ENCODE measurements at regions not wholly inside any gene's neighbourhood (a gene's known extent, or its start where the extent isn't known, plus 50 kb on each side); places are given as distances from the start of the nearest gene placed in this dataset.

DNA sequence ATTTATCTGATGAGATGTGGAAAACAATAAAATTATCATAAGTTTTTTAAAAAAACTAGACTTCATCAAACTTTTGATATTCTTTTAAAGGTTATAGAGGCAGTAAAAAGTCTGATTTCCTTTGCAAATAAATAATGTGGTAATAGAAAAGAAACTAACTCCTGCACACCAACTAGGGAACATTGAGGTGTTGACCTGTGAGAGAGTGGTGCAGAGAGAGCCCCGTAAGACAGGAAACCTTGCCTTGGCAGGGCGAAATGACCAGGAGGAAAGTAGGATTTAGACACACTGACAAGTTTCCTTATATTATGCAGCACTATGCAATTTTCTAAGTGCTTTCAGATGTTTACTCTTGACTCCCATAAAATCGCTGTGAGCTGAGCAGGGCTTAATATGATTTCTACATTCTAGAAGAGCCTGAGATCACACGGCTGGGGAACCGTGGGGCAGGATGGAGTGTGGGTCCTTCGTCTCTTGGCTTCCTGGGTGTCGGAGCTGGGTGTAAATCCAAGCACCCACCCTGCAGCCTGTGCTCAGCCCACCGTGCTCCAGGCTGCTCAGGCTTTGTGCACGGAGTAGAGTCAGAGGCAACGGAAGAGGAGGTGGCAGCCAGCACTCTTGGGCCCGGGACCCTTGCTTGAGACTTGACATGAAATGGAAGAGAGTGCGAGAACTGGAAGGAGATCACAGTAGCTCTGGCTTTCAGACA, 61.3 kb upstream of the FOXQ1 start:
- Histone ChIP-seq H3K4me1 (ENCODE audit: control extremely low read depth in 1 of 4, control insufficient read depth in 4 of 4, insufficient read depth in 4 of 4, low read length in 3 of 4) (no peaks in the 10 kb centered on the region), H3K36me3 (ENCODE audit: control insufficient read depth in 4 of 4, insufficient read depth in 4 of 4, low read length in 3 of 4) (no peaks in the 10 kb centered on the region), H3K27ac (ENCODE audit: insufficient read depth in 1 of 2, low read depth in 1 of 2, low read length in 2 of 2, poor library complexity in 1 of 2, severe bottlenecking in 2 of 2) (no peak overlapping the region), H3K9me3 (ENCODE audit: control extremely low read depth in 1 of 5, control insufficient read depth in 4 of 5, insufficient read depth in 2 of 5, low read depth in 1 of 5, low read length in 4 of 5) (peaks cover 0 to 2% (median 0%) of the 10 kb centered on the region in 5 experiments), H3K27me3 (replicated peaks in 2 of 5; ENCODE audit: control insufficient read depth in 4 of 5, insufficient read depth in 5 of 5, low read length in 4 of 5) (peaks cover 0 to 12% (median 2%) of the 10 kb centered on the region in 5 experiments), H3K4me3 (ENCODE audit: control insufficient read depth in 1 of 7, extremely low read depth in 1 of 7, insufficient read depth in 4 of 7, low read depth in 2 of 7, low read length in 6 of 7) (no peak overlapping the region)
- DNase-seq, result no peak
- WGBS (ENCODE audit: insufficient coverage), result 92% methylated on average over 11 of the region's 12 CpGs
- POLR2A ChIA-PET, result no interaction called here
- CTCF ChIA-PET, result interaction anchor here (0.6 kb wide), 1 partner anchor 10 kb away, joined by 3 read pairs; no protein-coding TSS in a partner anchor

GRCh38 chr6:1247894-1248293, 64.0 kb upstream of the FOXQ1 start:
- DNase-seq, result no peak
- ChIA-PET POLR2A (no interaction called here), CTCF (no interaction called here)
- Histone ChIP-seq H3K4me3 (ENCODE audit: control insufficient read depth in 1 of 7, extremely low read depth in 1 of 7, insufficient read depth in 4 of 7, low read depth in 2 of 7, low read length in 6 of 7) (no peak overlapping the region), H3K9me3 (ENCODE audit: control extremely low read depth in 1 of 5, control insufficient read depth in 4 of 5, insufficient read depth in 2 of 5, low read depth in 1 of 5, low read length in 4 of 5) (peaks cover 0 to 2% (median 0%) of the 10 kb centered on the region in 5 experiments), H3K27me3 (replicated peaks in 2 of 5; ENCODE audit: control insufficient read depth in 4 of 5, insufficient read depth in 5 of 5, low read length in 4 of 5) (peaks cover 0 to 21% (median 4%) of the 10 kb centered on the region in 5 experiments), H3K36me3 (ENCODE audit: control insufficient read depth in 4 of 4, insufficient read depth in 4 of 4, low read length in 3 of 4) (no peaks in the 10 kb centered on the region), H3K27ac (ENCODE audit: insufficient read depth in 1 of 2, low read depth in 1 of 2, low read length in 2 of 2, poor library complexity in 1 of 2, severe bottlenecking in 2 of 2) (no peak overlapping the region), H3K4me1 (ENCODE audit: control extremely low read depth in 1 of 4, control insufficient read depth in 4 of 4, insufficient read depth in 4 of 4, low read length in 3 of 4) (no peaks in the 10 kb centered on the region)
- WGBS (ENCODE audit: insufficient coverage), result 100% methylated on average over 2 of the region's 3 CpGs

GRCh38 chr6:1247056-1247455, 64.8 kb upstream of the FOXQ1 start:
- POLR2A ChIA-PET, result no interaction called here
- 96% methylated on average over 3 of the region's 5 CpGs for WGBS (ENCODE audit: insufficient coverage)
- CTCF ChIA-PET, result no interaction called here

GRCh38 chr6:1244941-1245340, 67.0 kb upstream of the FOXQ1 start:
- H3K27ac ChIP-seq (ENCODE audit: insufficient read depth in 1 of 2, low read depth in 1 of 2, low read length in 2 of 2, poor library complexity in 1 of 2, severe bottlenecking in 2 of 2), result no peak overlapping the region
- no peak for DNase-seq
- POLR2A ChIA-PET, result no interaction called here

More at GRCh38 chr6:1247056-1247455, 64.8 kb upstream of the FOXQ1 start:
- peaks cover 0 to 2% (median 0%) of the 10 kb centered on the region in 5 experiments for H3K9me3 ChIP-seq (ENCODE audit: control extremely low read depth in 1 of 5, control insufficient read depth in 4 of 5, insufficient read depth in 2 of 5, low read depth in 1 of 5, low read length in 4 of 5)
- H3K4me3 ChIP-seq (ENCODE audit: control insufficient read depth in 1 of 7, extremely low read depth in 1 of 7, insufficient read depth in 4 of 7, low read depth in 2 of 7, low read length in 6 of 7), result no peak overlapping the region
- no peaks in the 10 kb centered on the region for H3K36me3 ChIP-seq (ENCODE audit: control insufficient read depth in 4 of 4, insufficient read depth in 4 of 4, low read length in 3 of 4)
- H3K27ac ChIP-seq (ENCODE audit: insufficient read depth in 1 of 2, low read depth in 1 of 2, low read length in 2 of 2, poor library complexity in 1 of 2, severe bottlenecking in 2 of 2), result no peak overlapping the region
- H3K27me3 ChIP-seq (replicated peaks in 2 of 5; ENCODE audit: control insufficient read depth in 4 of 5, insufficient read depth in 5 of 5, low read length in 4 of 5), result peaks cover 0 to 27% (median 4%) of the 10 kb centered on the region in 5 experiments
- DNase-seq, result no peak
- H3K4me1 ChIP-seq (ENCODE audit: control extremely low read depth in 1 of 4, control insufficient read depth in 4 of 4, insufficient read depth in 4 of 4, low read length in 3 of 4), result no peaks in the 10 kb centered on the region

GRCh38 chr6:1244278-1244677, 67.6 kb upstream of the FOXQ1 start:
- no peaks in the 10 kb centered on the region for H3K4me1 ChIP-seq (ENCODE audit: control extremely low read depth in 1 of 4, control insufficient read depth in 4 of 4, insufficient read depth in 4 of 4, low read length in 3 of 4)
- ChIA-PET CTCF (no interaction called here), POLR2A (no interaction called here)
- H3K9me3 ChIP-seq (ENCODE audit: control extremely low read depth in 1 of 5, control insufficient read depth in 4 of 5, insufficient read depth in 2 of 5, low read depth in 1 of 5, low read length in 4 of 5), result peaks cover 0 to 2% (median 0%) of the 10 kb centered on the region in 5 experiments
- 100% methylated on average over 1 of the region's 5 CpGs for WGBS (ENCODE audit: insufficient coverage)
- DNase-seq, result no peak
- no peak overlapping the region for H3K27ac ChIP-seq (ENCODE audit: insufficient read depth in 1 of 2, low read depth in 1 of 2, low read length in 2 of 2, poor library complexity in 1 of 2, severe bottlenecking in 2 of 2)
- H3K27me3 ChIP-seq (replicated peaks in 2 of 5; ENCODE audit: control insufficient read depth in 4 of 5, insufficient read depth in 5 of 5, low read length in 4 of 5), result peaks cover 0 to 32% (median 4%) of the 10 kb centered on the region in 5 experiments
- no peak overlapping the region for H3K4me3 ChIP-seq (ENCODE audit: control insufficient read depth in 1 of 7, extremely low read depth in 1 of 7, insufficient read depth in 4 of 7, low read depth in 2 of 7, low read length in 6 of 7)
- H3K36me3 ChIP-seq (ENCODE audit: control insufficient read depth in 4 of 4, insufficient read depth in 4 of 4, low read length in 3 of 4), result no peaks in the 10 kb centered on the region

More at GRCh38 chr6:1244941-1245340, 67.0 kb upstream of the FOXQ1 start:
- H3K4me1 ChIP-seq (ENCODE audit: control extremely low read depth in 1 of 4, control insufficient read depth in 4 of 4, insufficient read depth in 4 of 4, low read length in 3 of 4), result no peaks in the 10 kb centered on the region
- H3K4me3 ChIP-seq (ENCODE audit: control insufficient read depth in 1 of 7, extremely low read depth in 1 of 7, insufficient read depth in 4 of 7, low read depth in 2 of 7, low read length in 6 of 7), result no peak overlapping the region
- peaks cover 0 to 31% (median 4%) of the 10 kb centered on the region in 5 experiments for H3K27me3 ChIP-seq (replicated peaks in 2 of 5; ENCODE audit: control insufficient read depth in 4 of 5, insufficient read depth in 5 of 5, low read length in 4 of 5)
- CTCF ChIA-PET, result no interaction called here
- 90% methylated on average over 7 of the region's 16 CpGs for WGBS (ENCODE audit: insufficient coverage)
- H3K36me3 ChIP-seq (ENCODE audit: control insufficient read depth in 4 of 4, insufficient read depth in 4 of 4, low read length in 3 of 4), result no peaks in the 10 kb centered on the region
- H3K9me3 ChIP-seq (ENCODE audit: control extremely low read depth in 1 of 5, control insufficient read depth in 4 of 5, insufficient read depth in 2 of 5, low read depth in 1 of 5, low read length in 4 of 5), result peaks cover 0 to 2% (median 0%) of the 10 kb centered on the region in 5 experiments

DNA sequence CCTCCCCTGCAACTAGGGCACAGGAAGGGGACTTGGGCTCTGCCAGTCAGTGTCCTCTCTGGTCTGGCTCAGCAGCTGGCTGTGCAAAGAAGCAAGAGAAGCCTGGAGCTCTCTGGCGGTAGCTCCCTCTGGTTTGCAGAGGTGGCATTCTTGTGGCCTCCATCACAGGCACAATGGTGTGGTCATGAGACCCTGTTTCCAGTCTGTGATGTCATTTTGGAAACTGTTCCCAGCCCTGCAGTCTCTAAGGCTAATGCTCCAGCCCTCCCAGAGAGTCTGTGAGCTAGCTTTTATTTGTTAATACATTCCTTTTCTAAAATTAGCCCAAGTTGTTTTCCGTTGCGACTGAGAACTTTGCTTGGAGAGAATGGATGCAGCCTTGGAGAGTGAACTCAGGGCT, 69.5 kb upstream of the FOXQ1 start:
- no peak overlapping the region for H3K4me3 ChIP-seq (ENCODE audit: control insufficient read depth in 1 of 7, extremely low read depth in 1 of 7, insufficient read depth in 4 of 7, low read depth in 2 of 7, low read length in 6 of 7)
- peaks cover 0 to 2% (median 0%) of the 10 kb centered on the region in 5 experiments for H3K9me3 ChIP-seq (ENCODE audit: control extremely low read depth in 1 of 5, control insufficient read depth in 4 of 5, insufficient read depth in 2 of 5, low read depth in 1 of 5, low read length in 4 of 5)
- H3K27me3 ChIP-seq (replicated peaks in 2 of 5; ENCODE audit: control insufficient read depth in 4 of 5, insufficient read depth in 5 of 5, low read length in 4 of 5), result peaks cover 0 to 38% (median 4%) of the 10 kb centered on the region in 5 experiments
- CTCF ChIA-PET, result no interaction called here
- no peak overlapping the region for H3K27ac ChIP-seq (ENCODE audit: insufficient read depth in 1 of 2, low read depth in 1 of 2, low read length in 2 of 2, poor library complexity in 1 of 2, severe bottlenecking in 2 of 2)
- 93% methylated on average over 3 of the region's 3 CpGs for WGBS (ENCODE audit: insufficient coverage)
- H3K36me3 ChIP-seq (ENCODE audit: control insufficient read depth in 4 of 4, insufficient read depth in 4 of 4, low read length in 3 of 4), result no peaks in the 10 kb centered on the region
- DNase-seq, result no peak
- no peaks in the 10 kb centered on the region for H3K4me1 ChIP-seq (ENCODE audit: control extremely low read depth in 1 of 4, control insufficient read depth in 4 of 4, insufficient read depth in 4 of 4, low read length in 3 of 4)
- POLR2A ChIA-PET, result no interaction called here

GRCh38 chr6:1242021-1242420, 69.9 kb upstream of the FOXQ1 start:
- H3K9me3 ChIP-seq (ENCODE audit: control extremely low read depth in 1 of 5, control insufficient read depth in 4 of 5, insufficient read depth in 2 of 5, low read depth in 1 of 5, low read length in 4 of 5), result peaks cover 0 to 2% (median 0%) of the 10 kb centered on the region in 5 experiments
- ChIA-PET CTCF (no interaction called here), POLR2A (no interaction called here)
- H3K4me1 ChIP-seq (ENCODE audit: control extremely low read depth in 1 of 4, control insufficient read depth in 4 of 4, insufficient read depth in 4 of 4, low read length in 3 of 4), result no peaks in the 10 kb centered on the region
- H3K36me3 ChIP-seq (ENCODE audit: control insufficient read depth in 4 of 4, insufficient read depth in 4 of 4, low read length in 3 of 4), result no peaks in the 10 kb centered on the region
- H3K27me3 ChIP-seq (replicated peaks in 2 of 5; ENCODE audit: control insufficient read depth in 4 of 5, insufficient read depth in 5 of 5, low read length in 4 of 5), result peaks cover 0 to 39% (median 4%) of the 10 kb centered on the region in 5 experiments
- no peak overlapping the region for H3K27ac ChIP-seq (ENCODE audit: insufficient read depth in 1 of 2, low read depth in 1 of 2, low read length in 2 of 2, poor library complexity in 1 of 2, severe bottlenecking in 2 of 2)
- H3K4me3 ChIP-seq (ENCODE audit: control insufficient read depth in 1 of 7, extremely low read depth in 1 of 7, insufficient read depth in 4 of 7, low read depth in 2 of 7, low read length in 6 of 7), result no peak overlapping the region
- WGBS (ENCODE audit: insufficient coverage), result 69% methylated on average over 4 of the region's 4 CpGs
- DNase-seq, result no peak

Data from common myeloid progenitor, CD34-positive (primary cell).